ENCODE measurements at regions not wholly inside any gene's neighbourhood (a gene's known extent, or its start where the extent isn't known, plus 50 kb on each side); places are given as distances from the start of the nearest gene placed in this dataset.

- DNase-seq, result no peak
Observed at GRCh38 chr10:109474812-109475211, 448.5 kb downstream of the XPNPEP1 start.

DNA sequence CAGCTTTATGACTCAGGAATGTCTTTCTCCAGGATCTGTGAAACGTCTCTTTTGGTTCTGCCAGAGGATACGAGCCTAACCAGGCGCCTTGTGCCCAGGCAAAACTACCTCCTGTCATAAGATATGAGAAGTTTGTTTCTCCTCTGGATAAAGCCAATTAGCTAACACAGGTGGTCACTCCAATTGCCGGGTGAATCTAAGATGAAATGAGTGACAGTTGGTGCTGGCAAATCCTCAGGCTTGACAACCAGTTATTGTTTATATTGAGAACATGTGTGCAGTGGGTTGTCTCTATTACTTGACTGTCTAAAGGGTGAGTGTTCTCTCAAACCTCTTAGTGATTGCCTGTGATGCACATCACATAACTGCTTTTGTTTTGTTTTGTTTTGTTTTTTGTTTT is 449.1 kb downstream of the XPNPEP1 start:
- no peak for DNase-seq

DNA sequence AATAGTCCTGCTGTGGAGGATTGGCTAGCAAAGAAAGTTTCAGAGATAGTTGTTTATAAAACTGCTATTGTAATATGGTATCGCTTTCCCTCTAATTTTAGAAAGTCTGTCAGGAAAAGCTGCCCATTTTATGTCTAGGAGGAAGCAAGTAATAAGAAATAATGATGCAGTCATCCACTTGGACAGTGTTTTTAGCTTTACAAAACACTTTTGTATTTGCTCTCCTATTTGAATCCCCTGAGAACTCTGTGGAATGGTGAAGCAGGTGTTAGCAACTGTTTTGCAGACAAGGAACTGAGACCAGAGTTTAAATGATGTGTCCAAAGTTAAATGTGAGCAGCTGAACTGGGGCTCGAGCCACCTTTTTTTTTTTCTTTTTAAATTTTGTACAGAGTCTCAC is 455.8 kb downstream of the XPNPEP1 start:
- DNase-seq, result no peak

DNA sequence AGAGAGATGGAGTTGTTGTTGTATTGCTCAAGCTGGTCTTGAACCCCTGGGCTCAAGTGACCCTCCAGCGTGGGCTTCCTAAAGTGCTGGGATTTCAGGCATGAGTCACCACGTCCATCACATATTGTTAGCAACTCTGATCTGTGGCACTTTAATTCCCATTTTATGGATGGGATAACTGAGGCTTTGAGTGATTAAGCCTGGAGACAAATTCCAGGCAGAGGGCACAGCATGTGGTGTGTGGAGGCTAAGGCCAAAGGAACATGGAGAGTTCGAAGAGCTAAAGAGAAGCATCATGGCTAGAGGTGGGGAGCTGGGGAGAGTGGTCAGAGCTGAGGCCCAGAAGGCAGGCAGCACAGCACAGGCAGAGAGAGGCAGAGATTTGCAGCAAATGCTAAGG is 458.4 kb downstream of the XPNPEP1 start:
- DNase-seq, result no peak

DNA sequence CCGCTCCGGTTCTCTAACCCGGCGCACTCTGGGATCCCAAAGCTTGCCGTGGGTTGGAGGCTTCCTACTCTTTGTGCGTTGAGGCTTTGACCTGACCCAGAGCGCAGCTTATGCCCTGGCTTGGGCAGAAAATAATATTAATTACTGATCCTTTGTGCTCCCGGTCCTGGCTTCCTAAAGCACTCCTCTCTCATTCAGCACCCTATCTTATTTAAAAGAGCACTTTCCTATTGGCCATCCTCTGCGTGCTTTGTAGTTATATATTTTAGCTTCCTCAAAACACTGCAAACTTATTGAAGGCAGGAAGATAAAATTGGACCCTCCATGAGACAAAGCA is 466.0 kb downstream of the XPNPEP1 start:
- no peak for DNase-seq

- no peak for DNase-seq
Observed at GRCh38 chr10:109456566-109457301, 466.6 kb downstream of the XPNPEP1 start.

GRCh38 chr10:109454691-109455090 is 468.6 kb downstream of the XPNPEP1 start:
- DNase-seq, result no peak

GRCh38 chr10:109451879-109452278 is 471.4 kb downstream of the XPNPEP1 start:
- no peak for DNase-seq

DNA sequence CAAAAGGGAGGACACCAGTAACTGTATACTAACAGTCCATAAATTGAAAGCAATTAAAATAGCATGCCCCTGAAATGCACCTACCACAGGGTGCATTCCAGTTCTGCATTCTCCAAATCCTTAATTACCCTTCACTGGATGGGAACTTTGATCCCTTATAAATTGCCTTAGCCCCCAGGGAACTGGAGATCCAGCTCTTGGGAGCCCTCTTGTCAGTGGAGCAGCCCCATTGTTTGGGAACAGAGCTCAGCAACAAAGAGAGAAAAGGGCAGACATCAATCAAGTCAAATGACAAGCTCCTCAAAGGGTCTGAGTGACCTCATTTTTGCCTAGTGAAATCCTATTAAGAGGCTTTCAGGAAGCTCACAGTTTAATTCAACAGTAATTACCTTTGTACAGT is 472.6 kb downstream of the XPNPEP1 start:
- no peak for DNase-seq

- no peak for DNase-seq
Observed at GRCh38 chr10:109433434-109433833, 489.9 kb downstream of the XPNPEP1 start.

GRCh38 chr10:109432281-109432680 is 491.0 kb downstream of the XPNPEP1 start:
- no peak for DNase-seq

GRCh38 chr10:109430799-109431198 is 492.5 kb downstream of the XPNPEP1 start:
- no peak for DNase-seq

- DNase-seq, result no peak
Observed at GRCh38 chr10:109430043-109430760, 493.1 kb downstream of the XPNPEP1 start.

GRCh38 chr10:109428775-109429491 is 494.4 kb downstream of the XPNPEP1 start:
- no peak for DNase-seq

DNA sequence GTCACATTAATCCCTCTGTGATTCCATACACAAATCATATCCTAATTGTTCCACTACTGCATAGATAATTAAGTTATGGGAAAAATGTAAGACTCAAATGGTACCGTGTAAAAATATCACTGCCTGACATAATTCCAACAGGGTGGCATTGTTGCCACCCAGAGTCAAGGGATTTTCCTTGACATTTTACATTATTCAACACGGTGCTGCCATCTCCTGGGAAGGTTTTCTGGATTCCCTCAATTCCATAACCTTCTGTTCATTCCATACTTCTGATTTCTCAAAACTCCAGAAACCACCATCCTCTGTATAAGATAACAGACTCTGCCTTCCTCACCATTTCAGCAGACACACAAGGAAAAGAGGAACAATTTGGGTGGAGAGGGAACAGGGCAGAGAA is 495.9 kb downstream of the XPNPEP1 start:
- DNase-seq, result no peak

DNA sequence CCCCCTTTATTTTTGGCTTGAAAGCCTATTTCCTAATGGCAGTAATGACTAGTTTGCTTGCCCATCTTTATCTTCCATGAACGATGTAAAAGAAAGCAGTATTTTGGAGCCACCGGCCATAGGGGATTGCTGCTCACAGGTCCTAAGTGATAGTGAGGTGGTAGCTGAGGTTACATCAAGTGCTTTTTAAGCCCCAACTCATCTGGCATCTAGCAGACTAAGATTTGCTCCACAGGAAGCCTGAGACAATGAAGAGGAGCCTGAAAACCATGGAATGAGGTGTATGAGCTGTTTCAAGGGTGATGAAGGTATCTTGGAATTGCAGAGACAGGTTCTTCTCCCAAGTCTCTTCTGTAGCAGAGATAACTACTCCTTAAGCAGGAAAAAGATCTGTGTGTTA is 496.3 kb downstream of the XPNPEP1 start:
- no peak for DNase-seq

DNA sequence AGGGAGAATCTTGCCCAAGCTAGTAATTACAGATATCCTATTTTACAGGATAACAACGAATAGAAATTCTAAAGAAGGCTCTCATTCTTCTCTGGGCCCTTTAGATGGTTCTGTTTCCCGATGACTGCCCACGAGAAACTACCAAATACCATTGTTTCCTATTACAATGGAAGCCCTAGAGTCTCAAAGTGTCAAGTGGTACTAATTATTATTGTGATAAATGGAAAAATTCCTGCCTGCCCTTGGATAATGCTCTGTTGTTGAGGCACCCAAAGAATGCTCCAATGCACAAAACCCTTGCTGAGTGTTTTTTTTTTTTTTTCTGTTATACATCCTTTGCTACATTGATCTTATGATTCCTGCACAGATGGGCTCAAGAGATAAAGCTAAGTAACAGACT is 504.5 kb downstream of the XPNPEP1 start:
- DNase-seq, result no peak

GRCh38 chr10:109417803-109418202 is 505.5 kb downstream of the XPNPEP1 start:
- DNase-seq, result no peak

- no peak for DNase-seq
Observed at GRCh38 chr10:109412353-109412752, 511.0 kb downstream of the XPNPEP1 start.

- no peak for DNase-seq
Observed at GRCh38 chr10:109411917-109412316, 511.4 kb downstream of the XPNPEP1 start.

DNA sequence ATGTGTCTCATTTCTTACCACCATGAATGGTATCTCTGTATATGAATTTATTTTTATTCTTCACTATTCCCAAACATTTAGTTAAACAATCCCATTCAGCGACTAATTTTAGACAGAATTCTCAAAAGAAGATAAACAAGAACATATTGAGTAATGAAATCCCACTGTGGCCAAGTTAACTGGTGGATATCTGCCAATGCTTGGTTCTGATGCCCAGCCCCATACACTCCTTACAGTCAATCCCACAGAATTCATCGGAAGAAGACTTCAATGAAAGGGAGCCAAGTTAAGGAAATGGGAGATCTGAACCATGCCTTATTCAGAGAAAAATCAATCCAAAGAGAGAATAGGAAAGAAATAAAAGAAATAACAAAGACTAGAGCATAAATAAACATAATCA is 518.0 kb downstream of the XPNPEP1 start:
- DNase-seq, result no peak

DNA sequence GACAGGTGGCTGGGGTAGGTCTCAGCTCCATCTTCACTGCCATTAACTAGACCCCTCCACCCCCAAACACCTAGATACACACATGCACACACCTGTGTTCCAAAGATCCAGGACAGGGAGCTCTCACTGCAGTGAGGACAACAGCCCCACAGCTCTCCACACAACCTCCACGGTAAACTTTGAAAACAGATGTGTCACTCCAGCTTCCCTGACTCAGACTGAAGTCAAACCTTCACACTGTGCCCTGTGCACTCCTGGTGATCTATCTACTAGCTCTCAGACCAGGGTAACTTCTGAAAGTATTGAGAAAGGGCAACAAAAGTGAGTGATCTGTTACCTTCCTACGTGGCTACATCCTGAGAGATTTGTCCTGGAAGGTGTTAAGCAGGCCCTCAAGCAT is 519.8 kb downstream of the XPNPEP1 start:
- DNase-seq, result no peak

GRCh38 chr10:109393425-109393824 is 529.9 kb downstream of the XPNPEP1 start:
- no peak for DNase-seq

- no peak for DNase-seq
Observed at GRCh38 chr10:109386921-109387320, 536.4 kb downstream of the XPNPEP1 start.
